Stimulated activated CD4-positive, alpha-beta T cell treated with anti-CD3 and anti-CD28 coated beads, Interleukin-15, amount 100 ng/mL, for 24 hours (primary cell): ENCODE measurements at regions not wholly inside any gene's neighbourhood (a gene's known extent, or its start where the extent isn't known, plus 50 kb on each side); places are given as distances from the start of the nearest gene placed in this dataset.
"Not testable (repeated sequence)": the region's sequence is repeated elsewhere in the genome, so short reads cannot be mapped to it uniquely, and the experiment has no call there.

Experiments used
- DNase-seq: peaks from one replicate; pipeline ENCODE4 v3.0.0-alpha.2; 2020

DNA sequence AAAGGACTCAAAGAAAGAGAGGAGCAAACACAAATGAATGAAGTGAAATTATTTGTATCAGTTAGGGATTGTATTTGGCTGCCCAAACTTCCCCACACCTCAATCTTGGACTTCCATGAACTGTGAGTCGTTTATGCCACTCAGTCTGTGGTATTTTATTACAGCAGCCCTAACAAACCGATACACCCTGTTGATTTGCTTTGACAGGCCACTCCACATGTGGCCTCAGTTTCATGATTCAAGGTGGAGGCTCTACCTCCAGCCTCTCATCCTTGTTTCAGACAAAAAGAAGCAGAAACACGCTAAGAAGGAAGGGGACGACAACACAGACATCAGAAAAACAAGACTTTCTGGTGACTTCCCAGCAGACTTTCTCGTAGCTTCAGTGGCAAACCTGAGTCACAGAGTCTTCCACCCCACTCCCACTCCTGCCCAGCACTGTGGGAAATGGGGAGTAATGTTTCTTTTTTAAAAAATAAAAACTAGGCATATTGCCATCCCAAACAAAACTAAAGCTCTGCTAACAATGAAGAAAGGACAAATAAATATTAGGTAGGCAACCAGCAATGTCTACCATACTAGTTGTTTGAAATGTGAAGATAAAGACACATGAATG, 52.2 kb upstream of the ABCA1 start:
- no peak for DNase-seq

DNA sequence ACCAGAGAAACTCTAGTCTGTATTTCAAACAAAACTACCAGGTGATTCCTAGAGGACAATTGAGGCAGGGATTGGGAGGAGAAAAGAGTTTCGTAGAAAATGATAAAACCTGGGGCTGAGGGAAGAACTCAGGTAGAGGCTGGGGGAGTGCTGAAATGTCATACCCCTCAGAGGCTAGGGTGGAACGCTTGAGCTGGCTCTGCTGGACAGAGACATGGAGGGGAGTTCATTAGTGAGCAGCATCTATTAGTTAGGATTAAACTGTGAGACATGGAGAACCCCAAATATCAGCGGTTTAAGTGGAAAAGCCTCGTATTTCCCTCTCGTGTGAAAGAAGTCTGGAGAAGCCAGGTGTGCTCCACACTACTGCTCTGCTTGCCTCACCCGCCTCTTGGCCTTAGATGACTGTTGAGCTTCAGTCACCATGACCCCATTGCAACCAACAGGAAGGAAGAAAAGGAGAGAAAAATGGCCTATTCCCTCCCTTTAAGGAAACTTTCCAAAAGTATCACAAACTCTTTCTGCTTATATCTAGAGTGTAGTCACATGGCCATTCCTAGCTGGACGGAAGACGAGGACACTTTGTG, 53.7 kb upstream of the ABCA1 start:
- DNase-seq = no peak

DNA sequence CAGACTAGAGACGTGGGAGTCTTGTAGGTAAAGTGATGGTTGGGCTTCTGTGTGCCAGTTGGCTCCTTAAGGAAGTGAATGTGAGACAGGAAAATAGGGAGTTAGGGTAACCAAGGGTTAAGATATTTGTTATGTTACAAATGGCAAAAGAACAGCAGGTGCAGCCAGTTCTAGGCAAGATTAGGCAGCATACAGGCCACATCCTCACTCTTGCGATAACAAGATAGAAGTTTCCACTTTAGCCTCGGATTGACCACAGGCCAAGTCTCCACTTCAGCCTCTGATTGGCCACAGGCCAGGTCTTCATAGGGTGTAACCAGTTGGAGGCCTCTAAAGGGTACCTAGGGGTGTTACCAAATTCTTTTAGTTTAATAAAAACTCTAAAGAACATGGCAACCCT, 54.6 kb upstream of the ABCA1 start:
- DNase-seq = no peak

DNA sequence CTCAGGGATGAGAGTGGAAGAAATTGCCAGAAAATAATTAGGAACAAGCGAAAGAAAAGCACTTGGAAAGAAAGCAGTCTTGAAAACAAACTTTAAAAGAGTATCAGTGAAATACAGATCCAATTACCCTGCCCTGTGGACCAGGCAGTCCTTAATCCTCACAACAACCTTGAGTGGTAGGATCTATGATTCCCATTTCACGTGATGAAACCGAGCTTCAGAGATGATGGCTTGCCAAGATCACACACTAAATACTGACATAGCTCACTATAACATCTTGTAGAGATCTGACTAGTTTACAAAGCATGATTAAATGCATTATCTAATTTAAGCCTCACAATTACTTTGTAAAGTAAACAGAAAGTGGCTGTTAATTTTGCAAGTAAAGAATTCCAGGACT, 55.5 kb upstream of the ABCA1 start:
- no peak for DNase-seq

DNA sequence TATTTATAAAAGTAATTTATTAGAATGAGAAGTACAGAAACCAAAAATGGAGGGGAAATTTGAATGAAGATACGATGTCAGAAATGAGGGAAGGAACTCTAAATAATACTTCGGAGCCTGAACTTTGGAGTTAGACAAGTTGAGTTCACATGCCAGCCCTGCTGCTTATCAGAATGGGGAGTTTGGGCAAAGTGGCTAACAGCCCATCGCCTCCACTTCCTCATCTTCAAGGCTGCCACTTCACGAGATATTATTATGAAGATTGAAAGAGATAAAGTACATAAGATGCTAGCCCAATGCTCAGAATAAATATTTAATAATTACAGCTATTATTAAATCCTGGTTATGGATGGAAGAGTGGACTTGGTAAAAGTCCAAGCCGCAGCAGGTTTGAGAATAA, 56.2 kb upstream of the ABCA1 start:
- no peak for DNase-seq

DNA sequence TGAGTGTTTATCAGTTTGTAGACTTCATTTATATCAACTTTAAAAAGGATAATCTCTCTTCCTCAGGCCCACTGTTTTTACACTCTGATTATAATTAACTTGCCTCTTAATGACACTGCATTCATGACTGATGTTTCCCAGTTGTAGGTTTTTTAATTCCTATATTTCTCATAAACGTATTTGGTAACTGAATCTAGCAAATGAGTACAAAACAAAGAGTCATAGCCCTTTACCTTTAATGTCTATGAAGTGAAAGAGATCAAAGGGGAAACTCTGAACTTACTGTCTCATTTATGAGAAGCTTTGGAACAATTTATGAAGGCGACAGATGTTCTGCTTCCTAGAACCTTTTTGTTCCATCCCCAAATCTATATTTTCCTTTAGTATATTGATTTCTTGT, 56.6 kb upstream of the ABCA1 start:
- no peak for DNase-seq

DNA sequence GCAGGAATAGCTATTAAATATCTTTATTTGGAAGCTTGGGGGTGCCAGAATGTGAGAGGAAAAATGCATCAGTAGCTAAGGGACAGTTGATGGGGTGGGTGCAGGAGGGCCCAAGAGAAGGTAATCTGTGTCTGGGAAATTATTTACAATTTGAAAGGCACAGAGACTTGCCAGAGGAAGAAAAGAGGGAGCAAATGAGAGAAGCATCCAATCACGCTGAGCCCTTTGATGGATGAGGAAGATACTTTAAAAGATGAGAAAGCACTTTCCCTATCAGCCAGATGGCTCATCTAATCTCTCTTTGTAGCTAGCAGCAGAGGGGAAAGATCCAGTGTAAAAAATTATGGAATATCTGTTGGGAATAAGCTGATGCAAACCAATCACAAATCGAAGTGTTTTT, 57.0 kb upstream of the ABCA1 start:
- DNase-seq = no peak

DNA sequence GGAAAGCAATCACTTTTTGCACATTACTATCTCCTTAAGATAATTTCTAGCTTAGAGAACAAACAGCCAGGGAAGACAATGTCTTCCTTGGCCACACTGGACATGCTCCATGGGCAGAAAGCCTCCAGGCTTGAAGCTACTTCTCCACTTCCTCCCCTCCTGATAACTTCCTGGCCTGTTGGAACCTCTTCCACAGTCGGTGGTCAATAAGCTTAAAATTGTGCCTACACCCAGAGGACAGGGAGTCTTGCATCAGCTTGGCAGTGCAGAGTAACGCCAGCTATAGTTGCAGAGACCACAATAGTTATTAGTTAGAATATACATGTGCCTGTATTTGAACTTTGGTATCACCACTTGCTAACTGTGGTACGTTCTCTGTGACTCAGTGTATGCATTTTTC, 58.1 kb upstream of the ABCA1 start:
- DNase-seq = no peak

DNA sequence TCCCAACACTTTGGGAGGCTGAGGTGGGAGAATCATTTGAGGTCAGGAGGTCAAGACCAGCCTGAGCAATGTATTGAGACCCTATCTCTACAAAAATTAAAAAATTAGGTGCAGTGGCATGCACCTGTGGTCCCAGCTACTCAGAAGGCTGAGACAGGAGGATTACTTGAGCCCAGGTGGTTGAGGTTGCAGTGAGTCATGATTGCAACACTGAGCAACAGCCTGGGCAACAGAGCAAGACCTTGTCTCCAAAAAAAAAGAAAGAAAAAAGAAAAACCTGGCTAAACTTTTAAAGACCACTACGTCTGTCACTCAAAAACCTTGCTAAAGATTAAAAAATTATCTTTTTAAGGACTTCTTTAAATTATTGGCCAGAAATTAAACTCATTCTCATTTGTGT, 59.8 kb upstream of the ABCA1 start:
- no peak for DNase-seq

DNA sequence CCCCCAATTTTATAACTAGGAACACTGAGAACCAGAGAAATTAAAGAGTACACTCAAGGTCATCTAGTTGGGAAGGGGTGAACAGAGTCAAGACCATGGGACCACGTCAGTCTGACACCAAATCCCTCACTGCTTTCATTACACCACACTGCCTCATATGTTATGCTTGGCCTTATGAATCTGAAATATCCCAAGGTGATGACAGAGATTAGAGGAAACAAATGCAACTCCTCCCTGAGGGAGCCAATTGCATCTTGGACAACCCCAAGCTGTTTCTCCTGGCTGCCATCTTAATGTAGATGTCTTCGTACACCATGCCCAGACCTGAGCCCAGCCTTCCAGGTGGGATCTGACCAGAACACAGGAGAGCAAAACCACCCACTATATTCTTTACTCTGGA, 60.6 kb upstream of the ABCA1 start:
- DNase-seq = no peak

DNA sequence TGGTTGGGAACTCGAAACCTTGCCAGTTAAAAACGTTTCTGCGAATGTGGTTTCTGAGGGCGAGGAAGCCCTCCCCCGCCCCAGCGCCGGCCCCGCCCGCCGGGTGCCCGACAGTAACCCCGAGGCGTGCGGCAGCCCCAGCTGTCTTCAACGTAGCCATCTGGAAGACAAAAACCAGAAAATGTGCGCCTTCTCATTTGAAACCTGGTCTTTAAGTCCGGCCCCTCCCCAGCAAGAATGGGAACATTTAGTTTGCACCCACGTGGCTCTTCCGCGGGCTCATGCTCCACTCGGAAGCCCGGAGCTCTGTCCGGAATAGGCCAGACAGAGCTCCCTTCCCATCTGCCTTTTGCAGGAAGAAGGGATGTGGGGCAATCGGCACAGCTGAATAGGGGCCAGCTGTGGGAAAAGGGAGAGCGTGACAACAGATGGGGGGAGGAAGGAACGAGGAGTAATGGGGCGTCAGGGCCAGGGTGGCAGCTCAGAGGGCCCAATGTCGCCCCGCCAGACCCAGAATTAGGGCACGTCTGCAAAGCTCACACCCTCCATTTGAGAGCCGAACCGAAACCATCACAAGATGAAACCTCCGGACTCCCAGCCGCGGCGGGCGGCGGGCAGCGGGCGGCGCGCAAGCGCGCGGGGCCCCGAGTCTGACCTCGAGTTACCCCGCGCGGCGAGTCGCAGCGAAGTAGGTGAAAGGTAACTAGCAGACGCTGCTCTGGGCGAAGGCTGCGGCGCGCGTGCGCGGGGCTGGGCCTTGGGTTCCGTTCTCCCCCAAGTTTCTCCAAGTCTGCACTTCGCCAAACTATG, 63.4 kb upstream of the ABCA1 start:
- DNase-seq = peak; percentile 89

DNA sequence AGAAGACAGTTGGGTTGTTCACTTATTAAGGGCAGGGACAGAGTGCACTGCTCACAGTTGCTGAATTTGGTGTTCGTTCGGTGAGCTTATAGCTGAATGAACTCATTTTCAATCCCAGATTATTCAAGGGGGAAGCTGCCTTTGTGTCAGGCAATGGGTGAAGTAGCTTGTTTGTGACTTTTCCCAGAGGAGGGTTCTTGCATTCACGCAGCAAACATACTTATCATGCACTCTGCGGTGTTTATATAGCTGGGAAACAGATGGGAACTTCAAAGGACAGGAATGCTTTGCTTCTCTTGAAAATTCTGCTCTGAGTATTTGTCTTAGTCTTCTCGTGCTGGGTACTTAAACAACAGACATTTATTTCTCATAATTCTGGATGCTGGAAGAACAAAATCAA, 64.7 kb upstream of the ABCA1 start:
- DNase-seq = no peak

DNA sequence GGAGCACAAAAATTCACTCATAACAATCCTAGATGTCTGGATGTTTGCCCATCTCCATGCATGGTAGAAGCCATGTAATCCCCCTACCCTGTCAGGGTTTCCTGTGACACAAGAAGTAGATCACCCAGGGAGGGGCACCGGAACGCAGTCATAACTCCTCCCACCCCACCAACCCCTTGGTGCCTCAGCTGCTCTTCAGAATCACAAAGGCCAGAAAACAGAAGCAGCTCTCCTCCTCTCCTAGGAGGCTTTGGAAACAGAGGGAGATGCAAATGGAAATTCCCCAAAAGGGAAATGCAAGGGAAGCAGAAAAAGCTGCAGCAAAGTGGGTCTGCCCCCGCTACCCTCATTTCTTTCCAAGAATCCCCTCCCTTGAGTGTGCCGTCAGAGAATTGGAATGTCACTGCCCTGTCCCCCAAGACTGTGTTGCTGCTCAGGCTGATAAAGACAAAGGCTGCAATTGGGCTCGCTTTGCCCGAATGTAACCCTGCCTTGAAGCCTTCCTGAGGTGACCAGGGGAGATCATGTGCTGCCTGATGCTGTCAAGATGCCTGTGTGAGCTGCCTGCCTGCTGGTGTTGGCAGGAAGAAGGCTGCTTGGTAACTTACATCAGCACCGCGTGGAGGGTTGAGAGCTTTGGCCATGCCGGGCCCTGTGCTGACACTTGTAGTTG, 65.5 kb upstream of the ABCA1 start:
- peak; percentile 15 for DNase-seq

DNA sequence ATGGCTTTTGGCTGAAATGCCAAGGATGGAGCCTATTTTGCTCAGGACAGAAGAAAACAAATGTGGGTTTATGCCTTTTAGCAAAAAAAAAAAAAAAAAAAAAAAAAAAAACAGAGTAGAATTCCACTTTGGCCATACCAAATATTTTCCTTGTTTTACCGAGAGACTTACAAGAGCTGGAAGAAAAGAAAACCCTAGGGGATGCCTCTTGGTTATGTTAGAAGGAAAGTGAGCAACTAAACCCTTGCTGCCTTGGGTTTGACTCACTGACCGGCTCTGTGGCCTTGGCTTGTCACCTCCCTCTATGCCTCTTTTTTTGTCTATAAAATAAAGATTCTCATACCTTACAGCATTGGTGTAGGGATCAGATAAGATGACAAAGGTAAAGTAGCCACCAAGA, 69.6 kb upstream of the ABCA1 start:
- no peak for DNase-seq

DNA sequence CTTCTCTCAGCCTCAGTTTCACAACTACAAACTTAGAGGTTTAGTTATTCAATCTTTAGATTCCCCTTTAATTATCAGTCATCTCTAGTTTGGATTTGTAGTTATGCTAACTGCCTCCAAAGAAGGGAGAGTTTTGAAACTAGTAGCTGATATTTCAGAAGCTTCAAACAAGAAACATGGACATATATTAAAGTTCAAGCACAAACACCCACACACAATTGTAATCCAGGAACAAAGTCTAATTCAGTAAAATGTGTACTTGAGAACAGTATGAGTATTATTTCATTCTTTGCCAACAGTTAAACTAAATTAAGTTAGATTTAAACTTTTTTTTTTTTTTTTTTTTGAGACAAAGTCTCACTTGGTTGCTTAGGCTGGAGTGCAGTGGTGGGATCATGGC, 71.2 kb upstream of the ABCA1 start:
- no peak for DNase-seq

DNA sequence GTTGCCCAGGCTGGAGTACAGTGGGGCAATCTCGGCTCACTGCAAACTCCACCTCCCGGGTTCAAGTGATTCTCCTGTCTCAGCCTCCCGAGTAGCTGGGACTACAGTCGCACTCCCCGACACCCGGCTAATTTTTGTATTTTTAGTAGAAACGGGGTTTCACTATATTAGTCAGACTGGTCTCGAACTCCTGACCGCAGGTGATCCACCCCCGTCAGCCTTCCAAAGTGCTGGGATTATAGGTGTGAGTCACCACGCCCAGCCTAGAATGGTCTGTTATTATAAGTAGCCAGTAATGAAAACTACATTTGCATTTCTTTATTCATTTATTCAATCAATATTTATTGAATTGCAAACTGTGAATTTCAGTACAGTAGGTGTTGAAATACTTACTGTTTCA, 72.6 kb upstream of the ABCA1 start:
- DNase-seq = not testable (repeated sequence)

DNA sequence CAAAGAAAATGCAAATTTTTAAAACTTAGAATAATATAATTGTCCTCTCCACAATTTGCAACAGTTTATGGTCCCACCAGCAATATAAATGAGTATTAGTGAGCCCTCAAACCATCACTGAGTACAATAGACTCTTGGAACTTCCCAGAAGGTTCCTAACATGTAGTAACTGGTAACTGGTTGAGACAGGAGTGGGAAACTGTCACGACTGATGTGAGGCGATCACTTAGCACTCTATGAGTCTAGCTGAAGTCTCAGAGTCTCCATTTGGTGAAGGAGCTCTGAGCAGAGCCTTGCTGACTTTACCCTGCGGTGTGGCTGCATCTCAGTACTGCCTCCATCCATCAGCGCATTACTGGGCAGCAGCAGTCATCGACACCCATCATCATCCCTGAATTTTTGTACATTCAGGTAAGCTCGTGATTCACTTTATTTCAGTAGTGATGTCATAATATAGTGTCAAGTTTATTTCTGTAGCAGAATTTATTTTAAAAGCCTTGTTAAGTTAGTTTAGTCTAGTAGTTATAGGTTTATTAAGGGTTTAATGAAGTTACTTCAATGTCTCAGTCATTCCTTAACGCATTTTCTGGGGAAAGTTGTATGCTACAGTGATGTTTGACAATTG, 76.6 kb upstream of the ABCA1 start:
- no peak for DNase-seq

DNA sequence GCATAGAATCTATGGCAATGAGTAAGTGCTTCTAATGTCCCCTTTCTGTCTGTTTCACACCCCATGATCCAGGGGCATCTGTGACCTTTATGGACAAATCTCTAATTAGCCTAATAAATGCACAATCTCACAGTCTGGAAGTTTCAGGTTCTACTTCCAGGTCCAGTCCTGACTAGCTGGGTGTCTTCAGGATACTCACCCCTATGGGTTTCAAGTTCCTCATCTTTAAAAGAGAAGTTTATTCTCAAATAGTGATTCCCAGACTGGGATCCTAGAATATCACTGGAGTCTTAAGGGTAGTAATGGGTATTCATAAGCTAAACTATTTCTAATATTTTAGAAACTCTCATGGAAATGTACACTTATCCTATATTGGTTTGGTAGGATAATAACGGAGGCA, 77.2 kb upstream of the ABCA1 start:
- DNase-seq = no peak

DNA sequence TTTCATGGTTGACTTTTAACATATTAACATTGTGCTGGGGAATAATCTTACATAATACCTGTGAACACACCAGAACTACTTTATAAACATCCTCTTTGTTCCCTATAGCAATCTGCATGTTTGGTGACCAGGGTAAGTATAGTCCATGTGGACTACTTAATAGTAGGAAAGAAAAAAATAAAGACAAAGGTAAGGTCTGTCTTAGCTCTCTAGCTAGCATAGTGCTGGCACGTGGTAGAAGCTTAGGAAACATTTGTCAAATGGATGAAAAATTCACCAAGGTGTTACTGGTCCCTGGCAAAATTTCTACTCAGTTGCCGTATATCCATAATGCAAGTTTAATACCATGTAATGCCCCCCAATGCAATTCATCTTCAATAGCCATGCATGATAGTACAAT, 78.6 kb upstream of the ABCA1 start:
- DNase-seq = no peak

DNA sequence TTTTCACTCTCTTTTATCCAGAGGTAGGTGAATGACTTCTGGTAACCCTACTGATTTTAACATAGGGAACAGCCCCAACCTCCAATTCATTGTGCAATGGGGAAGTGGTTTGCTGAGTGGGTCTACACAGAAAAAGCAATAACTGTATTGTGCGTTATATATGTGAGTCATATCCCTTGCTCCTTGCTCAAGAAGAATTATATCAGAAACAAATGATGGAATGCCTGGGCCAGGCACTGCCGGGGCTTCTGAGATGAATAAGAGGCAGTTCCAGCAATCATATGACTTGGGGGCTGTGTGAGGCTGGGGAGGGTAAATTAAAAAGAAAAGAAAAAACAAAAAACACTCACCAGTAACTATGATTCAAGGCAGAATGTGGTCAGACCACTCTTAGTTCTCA, 79.2 kb upstream of the ABCA1 start:
- peak; percentile 29 for DNase-seq

DNA sequence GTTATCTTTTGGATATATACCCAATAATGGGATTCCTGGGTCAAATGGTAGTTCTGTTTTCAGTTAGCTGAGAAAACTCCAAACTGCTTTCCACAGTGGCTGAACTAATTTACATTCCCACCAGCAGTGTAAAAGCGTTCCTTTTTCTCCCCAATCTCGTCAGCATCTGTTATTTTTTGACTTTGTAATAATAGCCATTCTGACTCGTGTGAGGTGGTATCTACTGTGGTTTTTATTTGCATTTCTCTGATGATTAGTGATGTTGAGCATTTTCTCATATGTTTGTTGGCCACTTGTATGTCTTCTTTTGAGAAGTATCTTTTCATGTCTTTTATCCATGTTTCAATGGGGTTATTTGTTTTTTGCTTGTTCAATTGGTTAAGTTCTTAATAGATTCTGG, 82.1 kb upstream of the ABCA1 start:
- not testable (repeated sequence) for DNase-seq

DNA sequence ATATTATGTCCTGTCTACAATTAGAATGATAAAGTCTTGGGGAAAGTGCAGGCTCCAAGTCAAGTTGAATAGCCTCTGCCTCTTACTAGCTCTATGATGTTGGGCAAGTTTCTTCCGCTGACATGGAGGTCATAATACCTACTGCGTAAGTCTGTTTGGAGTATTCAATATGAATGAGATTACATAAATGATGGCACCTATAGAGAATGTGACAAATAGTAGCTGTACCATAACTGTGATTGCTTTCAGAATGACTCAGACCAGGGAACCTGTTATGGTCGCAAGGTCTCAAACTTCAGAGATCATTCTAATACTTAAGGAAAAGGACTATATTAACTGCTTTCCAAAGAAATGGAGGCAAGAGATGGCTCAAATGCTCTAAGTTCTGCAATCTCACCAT, 94.0 kb upstream of the ABCA1 start:
- no peak for DNase-seq

DNA sequence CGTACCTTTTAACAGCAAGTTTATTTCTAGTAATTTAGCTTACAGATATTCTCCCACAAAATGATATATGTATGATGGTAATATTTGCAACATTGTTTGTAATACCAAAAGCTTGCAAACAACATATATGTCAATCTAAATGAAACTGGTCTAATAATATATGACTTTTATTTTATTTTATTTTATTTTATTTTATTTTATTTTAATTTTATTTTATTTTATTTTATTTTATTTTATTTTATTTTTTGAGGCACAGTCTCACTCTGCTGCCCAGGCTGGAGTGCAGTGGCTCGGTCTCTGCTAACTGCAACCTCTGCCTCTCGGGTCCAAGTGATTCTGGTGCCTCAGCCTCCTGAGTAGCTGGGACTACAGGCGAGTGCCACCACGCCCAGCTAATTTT, 94.6 kb upstream of the ABCA1 start:
- DNase-seq = not testable (repeated sequence)

DNA sequence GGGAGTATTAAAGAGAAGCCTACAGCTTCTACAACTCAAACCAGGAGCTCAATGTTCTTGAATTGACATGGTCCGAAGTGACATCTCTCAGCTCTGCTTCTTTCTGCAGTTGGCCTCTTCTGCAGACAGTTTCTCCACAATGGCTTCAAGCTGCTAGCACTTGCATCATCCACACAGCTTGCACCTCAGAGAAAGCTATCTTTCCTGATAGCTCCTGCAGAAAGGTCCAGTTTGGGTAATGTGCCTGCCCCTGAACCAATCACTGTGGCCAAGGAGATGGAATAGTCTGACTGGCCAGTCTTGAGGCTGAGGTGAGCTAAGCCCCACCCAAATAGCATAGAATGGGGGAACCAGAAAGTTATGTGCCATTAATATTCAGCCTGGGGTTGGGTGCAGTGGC, 95.8 kb upstream of the ABCA1 start:
- no peak for DNase-seq
